ENCODE measurements at regions not wholly inside any gene's neighbourhood (a gene's known extent, or its start where the extent isn't known, plus 50 kb on each side); places are given as distances from the start of the nearest gene placed in this dataset.

DNA sequence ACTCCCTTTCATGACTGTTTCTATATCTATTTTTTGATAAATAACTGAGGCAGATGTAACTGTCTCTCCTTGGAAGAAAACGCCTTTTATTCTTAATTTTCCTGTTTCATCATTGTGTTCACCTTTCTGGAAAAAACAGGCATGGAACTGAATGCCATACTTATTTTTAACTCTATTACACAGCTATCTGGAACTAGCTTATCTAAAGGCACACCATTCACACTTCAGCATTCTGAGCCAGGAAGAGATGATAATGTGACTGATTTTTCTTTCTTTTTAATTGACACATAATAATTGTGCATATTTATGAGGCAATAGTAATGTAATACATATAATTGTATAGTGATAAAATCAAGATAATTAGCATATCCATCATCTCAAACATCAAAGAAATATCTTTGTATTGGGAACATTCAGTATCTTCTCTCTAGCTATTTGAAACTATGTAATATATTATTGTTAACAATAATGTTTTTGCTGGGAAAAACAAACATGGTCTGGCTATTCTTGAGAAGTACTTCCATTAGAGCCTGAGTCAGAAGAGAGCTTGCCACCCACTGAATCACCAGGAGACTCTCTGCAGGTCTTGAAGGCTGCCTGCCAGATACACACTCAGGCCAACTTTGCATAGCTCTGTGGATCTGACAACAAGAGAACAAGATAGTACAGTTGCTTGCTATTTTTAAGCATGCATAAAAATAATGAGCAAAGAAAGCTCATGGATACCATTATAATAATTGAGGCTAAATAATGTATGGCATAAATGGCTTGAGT lies 501.0 kb upstream of the EDIL3 start:
- H3K4me3 Mint-ChIP-seq = no peak overlapping the region
- no peak overlapping the region for H3K27ac Mint-ChIP-seq
- no peaks in the 10 kb centered on the region for H3K27me3 Mint-ChIP-seq (ENCODE audit: low read depth)
- peaks cover 16% of the 10 kb centered on the region for H3K4me1 Mint-ChIP-seq
- TF ChIP-seq, protein P1, sequence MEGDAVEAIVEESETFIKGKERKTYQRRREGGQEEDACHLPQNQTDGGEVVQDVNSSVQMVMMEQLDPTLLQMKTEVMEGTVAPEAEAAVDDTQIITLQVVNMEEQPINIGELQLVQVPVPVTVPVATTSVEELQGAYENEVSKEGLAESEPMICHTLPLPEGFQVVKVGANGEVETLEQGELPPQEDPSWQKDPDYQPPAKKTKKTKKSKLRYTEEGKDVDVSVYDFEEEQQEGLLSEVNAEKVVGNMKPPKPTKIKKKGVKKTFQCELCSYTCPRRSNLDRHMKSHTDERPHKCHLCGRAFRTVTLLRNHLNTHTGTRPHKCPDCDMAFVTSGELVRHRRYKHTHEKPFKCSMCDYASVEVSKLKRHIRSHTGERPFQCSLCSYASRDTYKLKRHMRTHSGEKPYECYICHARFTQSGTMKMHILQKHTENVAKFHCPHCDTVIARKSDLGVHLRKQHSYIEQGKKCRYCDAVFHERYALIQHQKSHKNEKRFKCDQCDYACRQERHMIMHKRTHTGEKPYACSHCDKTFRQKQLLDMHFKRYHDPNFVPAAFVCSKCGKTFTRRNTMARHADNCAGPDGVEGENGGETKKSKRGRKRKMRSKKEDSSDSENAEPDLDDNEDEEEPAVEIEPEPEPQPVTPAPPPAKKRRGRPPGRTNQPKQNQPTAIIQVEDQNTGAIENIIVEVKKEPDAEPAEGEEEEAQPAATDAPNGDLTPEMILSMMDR (IDR thresholded peaks at IDR 0.05; ENCODE audit: unreplicated experiment) = no peak
- no peaks in the 10 kb centered on the region for H3K36me3 Mint-ChIP-seq
- H3K9me3 Mint-ChIP-seq = peaks cover 16% of the 10 kb centered on the region
- no peak for DNase-seq (ENCODE audit: low spot score in 2 of 2, unreplicated experiment in 2 of 2)

DNA sequence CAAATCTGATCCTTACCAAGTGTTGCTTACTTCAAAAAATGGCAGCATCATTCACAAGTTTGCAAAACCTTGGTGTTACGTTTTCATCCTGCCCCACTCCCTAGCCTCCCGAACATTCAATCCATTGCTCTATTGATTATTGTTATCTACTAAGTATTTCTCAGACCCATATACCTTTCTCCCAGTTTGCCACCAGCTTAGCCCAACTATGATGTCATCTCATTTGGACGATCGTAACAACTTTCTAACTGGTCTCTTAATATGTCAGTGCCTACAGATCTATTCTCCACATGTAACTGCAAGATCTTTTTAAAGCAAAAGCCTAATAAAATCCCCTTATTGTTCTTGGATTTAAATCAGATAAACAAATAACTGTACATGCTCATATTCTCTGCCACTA lies 497.1 kb upstream of the EDIL3 start:
- TF ChIP-seq, protein P1 (IDR thresholded peaks at IDR 0.05; ENCODE audit: unreplicated experiment) = no peak
- no peak overlapping the region for H3K4me3 Mint-ChIP-seq

DNA sequence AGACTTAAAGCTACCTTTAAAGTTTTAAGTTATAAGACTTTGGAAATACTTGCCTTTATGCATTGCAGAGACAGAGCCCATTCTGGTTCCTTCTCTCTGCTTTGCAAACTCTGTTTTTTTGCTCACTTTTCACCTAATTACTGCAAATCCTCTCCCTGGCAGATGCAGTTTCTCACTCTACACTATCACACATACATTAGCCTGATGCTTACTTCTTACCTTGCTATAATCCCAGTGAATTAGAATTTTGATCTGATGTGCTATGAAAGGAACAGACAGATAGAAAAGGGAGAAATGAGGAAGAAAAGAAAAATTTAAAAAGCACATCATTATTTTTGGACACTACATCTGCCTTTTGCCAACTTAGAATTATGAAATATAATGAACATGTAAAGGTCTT lies 489.5 kb upstream of the EDIL3 start:
- no peaks in the 10 kb centered on the region for H3K36me3 Mint-ChIP-seq
- no peaks in the 10 kb centered on the region for H3K27me3 Mint-ChIP-seq (ENCODE audit: low read depth)
- peaks cover 11% of the 10 kb centered on the region for H3K4me1 Mint-ChIP-seq
- no peak overlapping the region for H3K4me3 Mint-ChIP-seq
- H3K9me3 Mint-ChIP-seq = peaks cover 9% of the 10 kb centered on the region
- TF ChIP-seq, protein P1 (IDR thresholded peaks at IDR 0.05; ENCODE audit: unreplicated experiment) = no peak
- no peak for DNase-seq (ENCODE audit: low spot score in 2 of 2, unreplicated experiment in 2 of 2)
- H3K27ac Mint-ChIP-seq = no peak overlapping the region

More for the DNA sequence above, 497.1 kb upstream of the EDIL3 start:
- no peak for DNase-seq (ENCODE audit: low spot score in 2 of 2, unreplicated experiment in 2 of 2)
- Mint-ChIP-seq H3K9me3 (peaks cover 9% of the 10 kb centered on the region), H3K4me1 (peaks cover 16% of the 10 kb centered on the region), H3K27ac (no peak overlapping the region), H3K27me3 (ENCODE audit: low read depth) (no peaks in the 10 kb centered on the region), H3K36me3 (no peaks in the 10 kb centered on the region)

DNA sequence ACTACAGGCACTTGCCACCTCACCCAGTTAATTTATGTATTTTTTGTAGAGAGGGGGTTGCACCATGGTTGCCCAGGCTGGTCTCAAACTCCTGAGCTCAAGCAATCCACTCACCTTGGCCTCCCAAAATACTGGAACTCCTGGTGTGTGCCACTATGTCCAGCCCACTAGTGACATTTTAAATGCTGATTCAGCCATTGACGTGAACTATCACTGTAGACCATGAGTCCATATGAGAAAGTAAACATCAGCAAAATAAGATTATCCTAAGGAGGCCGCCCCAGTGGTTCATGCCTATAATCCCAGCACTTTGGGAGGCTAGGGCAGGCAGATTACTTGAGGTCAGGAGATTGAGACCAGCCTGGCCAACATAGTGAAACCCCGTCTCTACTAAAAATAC lies 488.1 kb upstream of the EDIL3 start:
- no peak overlapping the region for H3K4me3 Mint-ChIP-seq
- TF ChIP-seq, protein P1 (IDR thresholded peaks at IDR 0.05; ENCODE audit: unreplicated experiment) = no peak
- H3K9me3 Mint-ChIP-seq = peaks cover 4% of the 10 kb centered on the region
- no peak for DNase-seq (ENCODE audit: low spot score in 2 of 2, unreplicated experiment in 2 of 2)
- H3K4me1 Mint-ChIP-seq = peaks cover 13% of the 10 kb centered on the region
- no peaks in the 10 kb centered on the region for H3K36me3 Mint-ChIP-seq
- H3K27me3 Mint-ChIP-seq (ENCODE audit: low read depth) = no peaks in the 10 kb centered on the region
- H3K27ac Mint-ChIP-seq = no peak overlapping the region

DNA sequence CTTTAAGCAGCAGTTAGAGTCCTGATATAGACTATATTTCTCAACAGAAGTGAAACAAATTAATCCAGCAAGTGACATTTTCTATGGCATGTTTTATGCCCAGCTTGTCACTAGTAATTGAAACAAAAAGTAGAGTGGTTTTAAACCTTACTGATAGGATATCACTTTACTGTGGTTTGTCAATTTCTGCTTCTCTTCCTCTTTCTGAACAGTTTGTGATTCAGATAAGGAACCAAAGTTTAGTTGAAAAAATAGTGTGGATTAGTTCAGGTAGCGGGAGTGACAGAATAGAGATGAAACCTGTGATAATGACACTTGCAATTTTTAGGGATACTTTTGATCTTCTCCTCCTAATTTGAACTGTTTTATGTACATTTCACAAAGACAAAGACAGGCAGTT lies 485.7 kb upstream of the EDIL3 start:
- no peaks in the 10 kb centered on the region for H3K9me3 Mint-ChIP-seq
- no peaks in the 10 kb centered on the region for H3K27me3 Mint-ChIP-seq (ENCODE audit: low read depth)
- no peaks in the 10 kb centered on the region for H3K36me3 Mint-ChIP-seq
- H3K4me3 Mint-ChIP-seq = no peak overlapping the region
- H3K4me1 Mint-ChIP-seq = peaks cover 27% of the 10 kb centered on the region
- TF ChIP-seq, protein P1 (IDR thresholded peaks at IDR 0.05; ENCODE audit: unreplicated experiment) = no peak
- no peak overlapping the region for H3K27ac Mint-ChIP-seq
- DNase-seq (ENCODE audit: low spot score in 2 of 2, unreplicated experiment in 2 of 2) = no peak
